NCI-H69 (cell line): ENCODE measurements at regions not wholly inside any gene's neighbourhood (a gene's known extent, or its start where the extent isn't known, plus 50 kb on each side); places are given as distances from the start of the nearest gene placed in this dataset.
A peak's percentile ranks its signal among the peaks of the same experiment; 100 is the strongest.
"Not testable (repeated sequence)": the region's sequence is repeated elsewhere in the genome, so short reads cannot be mapped to it uniquely, and the experiment has no call there.

ENCODE experiments used
- DNase-seq: peaks from one replicate; lab custom pipeline; 2025; lab: John Stamatoyannopoulos, UW

GRCh38 chr5:153360860-153361259 lies 129.6 kb upstream of the GRIA1 start:
- no peak for DNase-seq

GRCh38 chr5:153361735-153362409 lies 128.6 kb upstream of the GRIA1 start:
- DNase-seq, result peak; percentile 45

GRCh38 chr5:153365547-153365946 lies 124.9 kb upstream of the GRIA1 start:
- DNase-seq, result no peak

- peak; percentile 94 for DNase-seq
These were observed 123.0 kb upstream of the GRIA1 start for GRCh38 chr5:153367466-153367865.

GRCh38 chr5:153372425-153373129 lies 117.9 kb upstream of the GRIA1 start:
- peak; percentile 96 for DNase-seq

- peak; percentile 72 for DNase-seq
These were observed 117.4 kb upstream of the GRIA1 start for GRCh38 chr5:153373130-153373498.

GRCh38 chr5:153381630-153382029 lies 108.8 kb upstream of the GRIA1 start:
- DNase-seq, result not testable (repeated sequence)

GRCh38 chr5:153390569-153390968 lies 99.9 kb upstream of the GRIA1 start:
- DNase-seq, result no peak

GRCh38 chr5:153399595-153399994 lies 90.9 kb upstream of the GRIA1 start:
- no peak for DNase-seq

- DNase-seq, result peak; percentile 57
These were observed 89.5 kb upstream of the GRIA1 start for GRCh38 chr5:153400931-153401330.

- no peak for DNase-seq
These were observed 87.9 kb upstream of the GRIA1 start for GRCh38 chr5:153402550-153402949.

- no peak for DNase-seq
These were observed 87.0 kb upstream of the GRIA1 start for GRCh38 chr5:153403470-153403869.

GRCh38 chr5:153404747-153405146 lies 85.7 kb upstream of the GRIA1 start:
- no peak for DNase-seq

GRCh38 chr5:153421676-153422075 lies 68.8 kb upstream of the GRIA1 start:
- no peak for DNase-seq

- DNase-seq, result peak; percentile 76
These were observed 64.6 kb upstream of the GRIA1 start for GRCh38 chr5:153425914-153426313.

- DNase-seq, result no peak
These were observed 60.6 kb upstream of the GRIA1 start for GRCh38 chr5:153429761-153430380.

- no peak for DNase-seq
These were observed 57.9 kb upstream of the GRIA1 start for GRCh38 chr5:153432583-153432982.

GRCh38 chr5:153437251-153437650 lies 53.2 kb upstream of the GRIA1 start:
- DNase-seq, result no peak

- no peak for DNase-seq
These were observed 51.3 kb upstream of the GRIA1 start for GRCh38 chr5:153439130-153439529.
